ENCODE measurements at regions not wholly inside any gene's neighbourhood (a gene's known extent, or its start where the extent isn't known, plus 50 kb on each side); places are given as distances from the start of the nearest gene placed in this dataset.

DNA sequence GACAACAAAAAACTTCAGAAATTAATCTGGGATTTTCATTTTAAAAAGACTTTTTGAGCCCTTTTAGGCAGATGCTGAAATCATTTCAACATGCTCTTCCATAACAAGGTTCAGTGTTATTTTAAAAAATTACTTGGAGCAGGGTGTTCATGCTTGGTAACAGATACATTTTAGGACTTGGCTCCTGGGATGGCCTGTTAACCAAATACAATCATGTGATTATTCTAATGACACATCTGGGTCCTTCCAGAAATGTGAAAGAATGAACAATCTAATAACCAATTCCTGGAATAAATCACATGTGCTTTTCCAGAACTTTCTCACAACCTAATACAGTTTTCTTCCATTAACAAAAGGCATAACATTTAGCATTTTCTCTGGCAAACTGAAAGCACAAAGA, 379.8 kb upstream of the RUNX1 start:
- H3K4me3 ChIP-seq (replicated peaks in 1 of 3; ENCODE audit: insufficient read depth in 1 of 3, low read depth in 2 of 3, low read length in 3 of 3), result no peak overlapping the region
- DNase-seq (ENCODE audit: low spot score) (no peak), FAIRE-seq (no peak), ATAC-seq (no peak)
- POLR2A ChIA-PET, result no interaction called here
- no peaks in the 10 kb centered on the region for H4K20me1 ChIP-seq (ENCODE audit: insufficient read depth, low read length)
- no peaks in the 10 kb centered on the region for H3K36me3 ChIP-seq (replicated peaks in 1 of 2; ENCODE audit: control insufficient read depth in 1 of 2, insufficient read depth in 2 of 2, low read length in 2 of 2)
- H3K9me3 ChIP-seq (ENCODE audit: low read length), result no peaks in the 10 kb centered on the region
- H3K4me2 ChIP-seq (ENCODE audit: low read depth, low read length), result no peak overlapping the region
- TF ChIP-seq, protein P1, sequence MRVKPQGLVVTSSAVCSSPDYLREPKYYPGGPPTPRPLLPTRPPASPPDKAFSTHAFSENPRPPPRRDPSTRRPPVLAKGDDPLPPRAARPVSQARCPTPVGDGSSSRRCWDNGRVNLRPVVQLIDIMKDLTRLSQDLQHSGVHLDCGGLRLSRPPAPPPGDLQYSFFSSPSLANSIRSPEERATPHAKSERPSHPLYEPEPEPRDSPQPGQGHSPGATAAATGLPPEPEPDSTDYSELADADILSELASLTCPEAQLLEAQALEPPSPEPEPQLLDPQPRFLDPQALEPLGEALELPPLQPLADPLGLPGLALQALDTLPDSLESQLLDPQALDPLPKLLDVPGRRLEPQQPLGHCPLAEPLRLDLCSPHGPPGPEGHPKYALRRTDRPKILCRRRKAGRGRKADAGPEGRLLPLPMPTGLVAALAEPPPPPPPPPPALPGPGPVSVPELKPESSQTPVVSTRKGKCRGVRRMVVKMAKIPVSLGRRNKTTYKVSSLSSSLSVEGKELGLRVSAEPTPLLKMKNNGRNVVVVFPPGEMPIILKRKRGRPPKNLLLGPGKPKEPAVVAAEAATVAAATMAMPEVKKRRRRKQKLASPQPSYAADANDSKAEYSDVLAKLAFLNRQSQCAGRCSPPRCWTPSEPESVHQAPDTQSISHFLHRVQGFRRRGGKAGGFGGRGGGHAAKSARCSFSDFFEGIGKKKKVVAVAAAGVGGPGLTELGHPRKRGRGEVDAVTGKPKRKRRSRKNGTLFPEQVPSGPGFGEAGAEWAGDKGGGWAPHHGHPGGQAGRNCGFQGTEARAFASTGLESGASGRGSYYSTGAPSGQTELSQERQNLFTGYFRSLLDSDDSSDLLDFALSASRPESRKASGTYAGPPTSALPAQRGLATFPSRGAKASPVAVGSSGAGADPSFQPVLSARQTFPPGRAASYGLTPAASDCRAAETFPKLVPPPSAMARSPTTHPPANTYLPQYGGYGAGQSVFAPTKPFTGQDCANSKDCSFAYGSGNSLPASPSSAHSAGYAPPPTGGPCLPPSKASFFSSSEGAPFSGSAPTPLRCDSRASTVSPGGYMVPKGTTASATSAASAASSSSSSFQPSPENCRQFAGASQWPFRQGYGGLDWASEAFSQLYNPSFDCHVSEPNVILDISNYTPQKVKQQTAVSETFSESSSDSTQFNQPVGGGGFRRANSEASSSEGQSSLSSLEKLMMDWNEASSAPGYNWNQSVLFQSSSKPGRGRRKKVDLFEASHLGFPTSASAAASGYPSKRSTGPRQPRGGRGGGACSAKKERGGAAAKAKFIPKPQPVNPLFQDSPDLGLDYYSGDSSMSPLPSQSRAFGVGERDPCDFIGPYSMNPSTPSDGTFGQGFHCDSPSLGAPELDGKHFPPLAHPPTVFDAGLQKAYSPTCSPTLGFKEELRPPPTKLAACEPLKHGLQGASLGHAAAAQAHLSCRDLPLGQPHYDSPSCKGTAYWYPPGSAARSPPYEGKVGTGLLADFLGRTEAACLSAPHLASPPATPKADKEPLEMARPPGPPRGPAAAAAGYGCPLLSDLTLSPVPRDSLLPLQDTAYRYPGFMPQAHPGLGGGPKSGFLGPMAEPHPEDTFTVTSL (CRISPR knock-in tag; IDR thresholded peaks at IDR 0.05; ENCODE audit: borderline replicate concordance), result no peak
- TF ChIP-seq ZNF619 (CRISPR knock-in tag; IDR thresholded peaks at IDR 0.05), result no peak
- TF ChIP-seq, protein P2, sequence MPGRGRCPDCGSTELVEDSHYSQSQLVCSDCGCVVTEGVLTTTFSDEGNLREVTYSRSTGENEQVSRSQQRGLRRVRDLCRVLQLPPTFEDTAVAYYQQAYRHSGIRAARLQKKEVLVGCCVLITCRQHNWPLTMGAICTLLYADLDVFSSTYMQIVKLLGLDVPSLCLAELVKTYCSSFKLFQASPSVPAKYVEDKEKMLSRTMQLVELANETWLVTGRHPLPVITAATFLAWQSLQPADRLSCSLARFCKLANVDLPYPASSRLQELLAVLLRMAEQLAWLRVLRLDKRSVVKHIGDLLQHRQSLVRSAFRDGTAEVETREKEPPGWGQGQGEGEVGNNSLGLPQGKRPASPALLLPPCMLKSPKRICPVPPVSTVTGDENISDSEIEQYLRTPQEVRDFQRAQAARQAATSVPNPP (CRISPR knock-in tag; IDR thresholded peaks at IDR 0.05), result no peak
- TF ChIP-seq, protein P3, sequence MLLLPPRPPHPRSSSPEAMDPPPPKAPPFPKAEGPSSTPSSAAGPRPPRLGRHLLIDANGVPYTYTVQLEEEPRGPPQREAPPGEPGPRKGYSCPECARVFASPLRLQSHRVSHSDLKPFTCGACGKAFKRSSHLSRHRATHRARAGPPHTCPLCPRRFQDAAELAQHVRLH (CRISPR knock-in tag; IDR thresholded peaks at IDR 0.05; ENCODE audit: borderline replicate concordance, low read depth), result no peak
- no peak for TF ChIP-seq GABPB1 (CRISPR knock-in tag; IDR thresholded peaks at IDR 0.05)
- no peak for TF ChIP-seq WIZ (CRISPR knock-in tag; IDR thresholded peaks at IDR 0.05)
- TF ChIP-seq, protein P4, sequence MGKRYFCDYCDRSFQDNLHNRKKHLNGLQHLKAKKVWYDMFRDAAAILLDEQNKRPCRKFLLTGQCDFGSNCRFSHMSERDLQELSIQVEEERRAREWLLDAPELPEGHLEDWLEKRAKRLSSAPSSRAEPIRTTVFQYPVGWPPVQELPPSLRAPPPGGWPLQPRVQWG (CRISPR knock-in tag; IDR thresholded peaks at IDR 0.05; ENCODE audit: borderline replicate concordance, low read depth), result no peak
- TF ChIP-seq KLF16 (CRISPR knock-in tag; IDR thresholded peaks at IDR 0.05), result no peak
- TF ChIP-seq SAFB2 (CRISPR knock-in tag; IDR thresholded peaks at IDR 0.05; ENCODE audit: borderline replicate concordance, low read depth), result no peak
- no peak for TF ChIP-seq CBFB (CRISPR knock-in tag; IDR thresholded peaks at IDR 0.05)
- TF ChIP-seq SALL2 (CRISPR knock-in tag; IDR thresholded peaks at IDR 0.05), result no peak
- TF ChIP-seq MTF1 (CRISPR knock-in tag; IDR thresholded peaks at IDR 0.05), result no peak
- no peak for TF ChIP-seq ZNF709 (CRISPR knock-in tag; IDR thresholded peaks at IDR 0.05)
- TF ChIP-seq GPN1 (CRISPR knock-in tag; IDR thresholded peaks at IDR 0.05; ENCODE audit: borderline replicate concordance), result no peak
- TF ChIP-seq ELF4 (CRISPR knock-in tag; IDR thresholded peaks at IDR 0.05; ENCODE audit: borderline replicate concordance), result no peak
- TF ChIP-seq, protein P5, sequence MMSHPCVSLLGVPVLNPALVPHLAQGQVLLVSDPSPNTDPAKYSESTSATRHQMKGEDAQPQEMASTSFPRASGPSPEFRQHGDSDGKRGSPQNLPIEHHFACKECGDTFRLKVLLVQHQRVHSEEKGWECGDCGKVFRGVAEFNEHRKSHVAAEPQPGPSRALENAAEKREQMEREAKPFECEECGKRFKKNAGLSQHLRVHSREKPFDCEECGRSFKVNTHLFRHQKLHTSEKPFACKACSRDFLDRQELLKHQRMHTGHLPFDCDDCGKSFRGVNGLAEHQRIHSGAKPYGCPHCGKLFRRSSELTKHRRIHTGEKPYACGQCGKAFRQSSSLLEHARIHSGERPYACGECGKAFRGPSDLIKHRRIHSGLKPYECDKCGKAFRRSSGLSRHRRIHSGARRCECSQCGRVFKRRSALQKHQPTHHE (CRISPR knock-in tag; IDR thresholded peaks at IDR 0.05; ENCODE audit: borderline replicate concordance), result no peak
- no peak for TF ChIP-seq JDP2 (CRISPR knock-in tag; IDR thresholded peaks at IDR 0.05; ENCODE audit: borderline replicate concordance)
- intact Hi-C loops (cut with micrococcal nuclease; ENCODE audit: unreplicated experiment), result no loop called here
- no peak overlapping the region for H2AFZ ChIP-seq (ENCODE audit: low read length)
- H3K27ac ChIP-seq (ENCODE audit: extremely low read length, insufficient read depth, low read length), result no peak overlapping the region
- CTCF ChIA-PET (ENCODE audit: low intra/inter-chr PET ratio, low total read pairs), result no interaction called here
- no peaks in the 10 kb centered on the region for H3K4me1 ChIP-seq (ENCODE audit: insufficient read depth, low read length)
- no peak overlapping the region for H3K9ac ChIP-seq (ENCODE audit: insufficient read depth, low read depth, low read length)
- in situ Hi-C loops (cut with HindIII; ENCODE audit: extremely low pct_ligation_motif_present, low pct_unique_long_range_greater_than_20kb), result no loop called here
- no peaks in the 10 kb centered on the region for H3K79me2 ChIP-seq (ENCODE audit: insufficient read depth, low read length)
- no peaks in the 10 kb centered on the region; a peak in 2 of 5 replicates for H3K27me3 ChIP-seq (ENCODE audit: control insufficient read depth in 1 of 2, insufficient read depth in 2 of 2, low read length in 2 of 2)
- BruUV-seq (replicated peaks), result no TSS peak

All from HepG2 (cell line).